ENCODE measurements at regions not wholly inside any gene's neighbourhood (a gene's known extent, or its start where the extent isn't known, plus 50 kb on each side); places are given as distances from the start of the nearest gene placed in this dataset.

DNA sequence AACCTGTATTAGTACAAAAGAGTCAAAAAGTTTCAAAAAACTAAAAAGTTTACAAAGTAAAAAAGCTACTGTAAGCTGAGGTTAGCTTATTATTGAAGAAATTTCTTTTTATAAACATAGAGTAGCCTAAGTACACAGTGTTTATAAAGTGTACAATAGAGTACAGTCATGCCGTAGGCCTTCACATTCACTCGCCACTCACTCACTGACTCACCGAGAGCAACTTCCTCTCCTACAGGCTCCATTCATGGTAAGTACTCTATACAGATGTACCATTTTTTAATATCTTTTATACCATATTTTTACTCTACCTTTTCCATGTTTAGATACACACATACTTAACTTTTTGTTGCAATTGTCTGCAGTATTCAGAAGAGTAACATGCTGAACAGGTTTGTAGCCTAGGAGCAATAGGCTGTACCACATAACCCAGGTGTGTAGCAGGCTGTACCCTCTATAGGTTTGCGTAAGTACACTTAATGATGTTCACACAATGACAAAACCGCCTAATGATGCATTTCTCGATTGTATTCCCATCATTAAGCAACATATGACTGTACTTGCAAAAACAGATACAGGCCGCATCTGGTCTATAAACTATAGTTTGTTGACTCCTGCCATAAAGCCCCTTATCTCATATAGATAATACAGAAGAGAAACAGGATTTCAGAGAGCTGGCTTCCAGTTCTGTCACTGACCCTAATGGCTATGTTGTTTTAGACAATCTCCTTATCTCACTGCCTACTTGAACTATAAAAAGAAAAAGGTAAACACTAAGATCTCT, 438.8 kb downstream of the HTR7 start:
- peak; percentile 86 for DNase-seq

DNA sequence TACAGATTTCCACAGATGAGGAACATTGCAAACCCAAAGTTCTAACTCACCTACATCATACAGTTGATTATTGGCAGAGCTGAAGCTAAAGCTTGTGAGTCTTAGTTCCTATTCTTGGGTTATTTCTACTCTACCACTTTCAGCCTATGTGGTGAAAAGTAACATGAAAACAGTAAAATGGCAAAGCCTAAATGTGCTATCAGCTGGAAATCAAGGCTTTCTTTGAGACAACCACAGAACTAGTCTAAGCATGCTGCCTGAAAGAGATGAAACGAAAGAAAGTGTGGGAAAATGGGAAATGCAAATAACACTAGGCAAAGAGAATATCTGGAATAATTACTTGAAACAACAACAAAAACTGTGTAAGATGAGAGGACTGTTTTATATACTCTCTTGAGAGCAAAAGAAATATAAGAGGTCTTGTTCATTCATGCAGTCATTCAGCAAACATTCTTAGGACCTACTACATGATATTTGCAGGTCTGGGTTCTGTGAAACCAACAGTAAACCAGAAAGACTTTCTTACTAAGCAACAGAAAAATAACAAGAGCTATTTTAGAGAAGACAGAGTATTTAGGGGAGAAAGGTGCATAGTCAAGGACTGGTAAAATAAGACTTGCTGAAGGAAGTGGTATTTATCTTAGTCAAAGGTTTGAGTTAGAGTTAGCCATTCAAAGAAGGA, 437.1 kb downstream of the HTR7 start:
- DNase-seq, result no peak

- DNase-seq, result no peak
Measured at GRCh38 chr10:90421874-90422273, 436.0 kb downstream of the HTR7 start.

- DNase-seq, result peak; percentile 19
Measured at GRCh38 chr10:90424730-90425129, 433.1 kb downstream of the HTR7 start.

DNA sequence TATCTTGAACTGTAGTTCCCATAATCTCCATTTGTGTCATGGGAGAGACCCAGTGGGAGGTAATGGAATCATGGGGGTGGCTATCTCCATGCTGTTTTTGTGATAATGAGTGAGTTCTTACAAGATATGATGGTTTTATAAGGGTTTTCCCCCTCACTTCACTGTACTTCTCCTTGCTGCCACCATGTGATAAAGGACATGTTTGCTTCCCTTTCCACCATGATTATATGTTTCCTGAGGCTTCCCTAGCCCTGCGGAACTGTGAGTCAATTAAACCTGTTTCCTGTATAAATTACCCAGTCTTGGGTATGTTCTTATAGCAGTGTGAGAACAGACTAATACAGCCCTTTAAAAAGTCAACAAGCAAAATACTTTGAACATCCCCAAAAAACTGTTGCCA, 427.7 kb downstream of the HTR7 start:
- DNase-seq, result no peak

DNA sequence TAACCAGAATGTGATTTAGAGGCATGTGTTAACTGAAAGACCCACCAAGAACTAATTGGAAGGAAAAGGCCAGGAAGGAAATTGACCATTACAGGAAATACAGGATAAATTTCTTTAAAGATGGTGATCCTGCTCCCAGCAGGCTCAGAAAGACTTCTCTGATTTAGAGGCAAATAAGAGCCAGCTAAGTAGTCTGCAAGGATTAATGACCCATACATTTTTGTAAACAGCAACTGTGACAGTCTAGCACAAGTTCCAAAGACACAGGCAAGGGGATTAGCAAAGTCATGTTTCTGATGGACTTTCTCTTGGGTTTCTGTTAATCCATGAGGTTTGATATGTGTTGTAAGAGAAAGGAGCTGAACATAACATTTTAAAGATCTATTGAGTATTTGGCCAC, 425.0 kb downstream of the HTR7 start:
- no peak for DNase-seq

GRCh38 chr10:90435296-90435695, 422.5 kb downstream of the HTR7 start:
- no peak for DNase-seq

GRCh38 chr10:90437452-90437851, 420.4 kb downstream of the HTR7 start:
- no peak for DNase-seq

DNA sequence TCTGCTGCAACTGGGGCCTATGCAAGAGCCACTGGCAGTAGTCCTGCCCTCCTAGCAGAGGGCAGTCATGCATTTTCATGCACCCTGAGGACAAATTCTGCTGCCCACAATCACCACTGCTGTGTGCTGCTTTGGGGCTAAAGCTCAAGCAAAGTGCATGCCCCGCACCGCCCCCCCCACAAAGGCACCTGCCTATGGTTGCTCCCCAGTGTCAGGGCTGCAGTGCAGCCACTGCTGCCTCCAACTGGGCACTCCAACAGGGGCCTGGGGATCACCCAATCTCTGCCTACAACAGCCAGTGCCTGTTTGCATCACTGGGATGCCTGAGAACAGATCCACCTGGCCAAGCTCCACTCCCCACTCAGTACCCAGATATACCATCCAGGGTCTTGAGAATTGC, 417.0 kb downstream of the HTR7 start:
- DNase-seq, result no peak

GRCh38 chr10:90443342-90443741, 414.5 kb downstream of the HTR7 start:
- DNase-seq, result no peak

DNA sequence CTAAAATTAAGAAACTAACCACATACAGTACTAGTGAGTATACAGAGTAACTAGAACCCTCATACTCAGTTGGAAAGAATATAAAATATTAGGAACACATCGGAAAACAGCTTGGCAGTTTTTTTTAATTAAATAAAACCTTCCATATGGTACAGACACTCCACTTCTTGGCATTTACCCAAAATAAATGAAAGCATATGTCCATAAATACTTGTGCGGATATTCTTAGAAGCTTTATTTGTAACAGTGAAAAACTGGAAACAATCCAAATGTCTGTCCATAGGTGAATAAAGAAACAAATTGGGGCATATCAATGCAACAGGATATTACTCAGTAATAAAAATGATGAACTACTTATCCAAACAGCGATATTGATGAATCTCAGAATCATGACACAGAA, 410.0 kb downstream of the HTR7 start:
- DNase-seq, result no peak

DNA sequence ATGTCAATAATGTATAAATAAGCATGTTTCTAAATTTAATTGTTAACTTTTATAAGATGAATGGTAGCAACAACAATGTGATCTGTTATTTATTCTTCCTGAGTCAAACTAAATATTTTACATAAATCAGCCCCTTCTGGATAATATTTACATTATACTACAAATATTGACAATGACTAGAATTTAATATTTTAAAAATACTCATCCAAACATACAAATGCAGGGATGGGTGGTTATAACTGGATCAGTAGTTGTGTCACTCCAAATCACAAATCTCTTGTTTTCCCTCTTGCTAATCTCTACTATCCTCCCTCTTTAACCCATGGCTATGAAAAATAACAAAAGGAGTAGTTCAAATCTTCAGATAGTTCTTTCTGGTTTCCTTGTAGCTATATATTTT, 407.0 kb downstream of the HTR7 start:
- no peak for DNase-seq

DNA sequence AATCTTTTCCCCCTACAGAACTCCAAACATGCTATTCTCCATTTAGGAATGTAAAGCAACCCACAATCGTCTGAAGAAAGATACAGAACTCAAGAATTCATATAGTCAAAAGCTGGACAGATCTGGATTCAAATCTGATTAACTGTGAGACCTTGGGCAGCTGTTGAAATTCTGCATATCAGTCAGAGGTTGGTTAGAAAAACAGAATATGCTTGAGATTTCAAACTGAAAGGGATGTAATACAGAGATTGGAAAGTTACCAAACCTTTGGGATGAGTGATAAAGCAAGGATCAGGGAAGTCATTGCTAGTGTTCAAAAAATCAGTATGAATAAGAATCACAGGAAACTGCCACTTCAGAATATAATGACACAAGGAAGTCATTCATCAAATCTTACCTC, 406.6 kb downstream of the HTR7 start:
- peak; percentile 75 for DNase-seq

GRCh38 chr10:90458054-90458453, 399.8 kb downstream of the HTR7 start:
- DNase-seq, result no peak

GRCh38 chr10:90458571-90458970, 399.3 kb downstream of the HTR7 start:
- no peak for DNase-seq

- no peak for DNase-seq
Measured at GRCh38 chr10:90461437-90462155, 396.2 kb downstream of the HTR7 start.

- DNase-seq, result no peak
Measured at GRCh38 chr10:90462749-90463470, 394.9 kb downstream of the HTR7 start.

GRCh38 chr10:90464329-90464728, 393.5 kb downstream of the HTR7 start:
- no peak for DNase-seq

DNA sequence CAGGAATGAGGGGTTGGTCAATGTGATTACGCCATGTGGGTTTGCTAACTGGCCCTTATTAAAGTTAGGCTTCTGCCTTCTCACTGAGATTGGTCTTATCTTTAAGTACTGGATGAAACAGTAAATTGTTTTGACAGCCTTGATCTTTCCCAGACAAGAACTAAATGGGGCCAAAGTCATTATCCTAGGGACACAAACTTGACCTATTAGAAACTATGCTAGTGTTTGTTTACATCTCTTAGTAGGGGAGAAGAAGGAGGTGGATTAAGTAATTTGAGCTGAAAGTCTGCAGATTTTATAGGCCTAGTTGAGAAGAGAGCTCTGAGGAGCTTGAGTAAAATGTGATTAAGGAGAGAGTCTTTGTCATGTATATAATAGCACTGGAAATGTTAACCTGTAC, 386.9 kb downstream of the HTR7 start:
- DNase-seq, result no peak

DNA sequence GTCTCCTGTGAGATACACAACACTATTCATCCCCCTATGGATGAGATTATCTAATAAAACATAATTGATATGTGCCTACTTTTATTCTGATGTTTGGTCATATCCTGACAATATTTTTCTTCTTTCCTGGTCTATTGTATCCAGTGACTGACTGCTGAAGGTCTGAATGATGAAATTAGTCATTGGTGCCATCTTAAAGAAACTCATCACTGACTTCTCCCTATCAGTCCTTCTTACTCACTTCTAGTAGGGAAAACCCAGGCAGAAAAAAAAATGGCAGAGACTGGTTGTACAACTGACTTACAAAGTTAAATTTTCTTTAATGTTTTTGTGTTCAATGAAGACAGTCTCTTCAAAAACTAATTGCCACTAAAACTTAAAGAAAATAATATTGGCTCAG, 377.4 kb downstream of the HTR7 start:
- DNase-seq, result no peak

DNA sequence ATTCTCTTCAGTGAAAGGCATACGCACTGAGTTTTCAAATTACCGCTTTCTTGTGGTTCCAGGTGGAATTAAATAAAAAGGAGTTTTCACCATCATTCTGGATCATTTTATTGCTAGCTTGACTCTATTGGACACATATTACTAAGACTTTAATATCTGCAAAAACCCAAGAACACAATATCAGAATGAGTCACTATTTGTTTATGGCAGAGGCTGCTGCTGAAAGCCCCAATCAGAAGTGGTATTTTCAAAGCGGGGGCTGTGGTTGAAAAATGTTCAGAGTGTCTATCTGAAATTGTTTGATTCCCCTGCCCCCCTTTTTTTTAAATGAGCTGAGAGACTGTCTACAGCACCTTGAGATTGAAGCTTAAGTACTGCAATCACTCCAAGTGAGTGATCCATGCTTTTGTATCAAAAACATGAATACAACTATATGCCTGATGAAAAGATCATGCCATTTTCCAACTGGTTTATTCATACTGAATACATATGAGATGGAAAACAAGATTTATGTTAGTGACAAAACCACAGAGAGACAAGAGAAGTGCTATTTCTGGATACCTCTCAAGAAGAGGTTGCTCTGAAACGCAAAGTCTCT, 376.4 kb downstream of the HTR7 start:
- no peak for DNase-seq

DNA sequence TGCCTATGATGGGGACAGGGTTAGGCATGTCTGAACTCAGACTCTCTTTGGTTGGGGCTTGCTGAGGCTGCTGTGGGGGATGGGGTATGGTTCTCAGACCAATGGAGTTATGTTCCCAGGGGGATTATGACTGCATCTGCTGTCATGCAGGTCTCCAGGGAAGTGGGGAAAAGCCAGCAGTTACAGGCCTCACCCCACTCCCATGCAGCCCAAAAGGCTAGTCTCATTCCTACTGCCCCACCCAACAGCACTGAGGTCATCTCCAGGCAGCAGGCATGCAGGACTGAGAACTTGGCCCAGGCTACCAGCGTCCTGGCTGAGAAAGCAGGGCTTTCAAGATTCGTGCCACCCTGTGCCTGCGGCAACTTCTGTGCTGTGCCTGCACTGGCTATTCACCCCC, 373.3 kb downstream of the HTR7 start:
- DNase-seq, result no peak

GRCh38 chr10:90494183-90494582, 363.7 kb downstream of the HTR7 start:
- DNase-seq, result no peak
